CD4-positive, CD25-positive, alpha-beta regulatory T cell (primary cell): ENCODE measurements at regions not wholly inside any gene's neighbourhood (a gene's known extent, or its start where the extent isn't known, plus 50 kb on each side); places are given as distances from the start of the nearest gene placed in this dataset.

Experiments
- ATAC-seq, 2 donors: fragments of 150-1000 bp; cut with Tn5 transposase; one replicate each; pipeline ENCODE4 v1.10.0; 2021; ENCODE audit warnings: low read depth in 2 of 2, moderate number of reproducible peaks in 2 of 2, moderate library complexity in 1 of 2
- DNase-seq, 3 donors: peaks; one replicate each; pipeline versions ENCODE4 v3.0.0 to v3.0.0-alpha.2; 2012 to 2022; ENCODE audit warnings: mixed read lengths in 1 of 3
- H3K27ac ChIP-seq: one replicate; pipeline ENCODE4 v1.7.0; 2013; ENCODE audit warnings: mild to moderate bottlenecking, low read length; ENCODE audit not compliant: insufficient read depth, poor library complexity, severe bottlenecking
- H3K27me3 ChIP-seq: one replicate; pipeline ENCODE4 v1.7.0; 2013; ENCODE audit warnings: low read length; ENCODE audit not compliant: control insufficient read depth, insufficient read depth
- H3K36me3 ChIP-seq: one replicate; pipeline ENCODE4 v1.7.0; 2013; ENCODE audit warnings: mild to moderate bottlenecking, low read length, moderate library complexity; ENCODE audit not compliant: control insufficient read depth, insufficient read depth
- H3K4me1 ChIP-seq: 2 replicates; pipeline ENCODE4 v1.7.0; 2013; ENCODE audit warnings: mild to moderate bottlenecking, low read length; ENCODE audit not compliant: insufficient read depth, control insufficient read depth, poor library complexity, severe bottlenecking
- H3K4me3 ChIP-seq: one replicate; pipeline ENCODE4 v1.7.0; 2013; ENCODE audit warnings: low read depth, mild to moderate bottlenecking, low read length, moderate library complexity
- H3K9me3 ChIP-seq, 2 experiments: 1 replicate in 1 of 2; 2 replicates in 1 of 2; pipeline ENCODE4 v1.7.0; 2013; ENCODE audit warnings: low read length in 2 of 2, mild to moderate bottlenecking in 1 of 2, moderate library complexity in 1 of 2; ENCODE audit not compliant: control insufficient read depth in 2 of 2
- H3K27ac Mint-ChIP-seq, 3 donors: one replicate each; pipeline ENCODE4 v1.8.0; 2020 to 2022; ENCODE audit warnings: mild to moderate bottlenecking in 3 of 3, mixed read lengths in 3 of 3, moderate library complexity in 2 of 3
- H3K27me3 Mint-ChIP-seq: one replicate; pipeline ENCODE4 v1.8.0; 2022; ENCODE audit warnings: mild to moderate bottlenecking, mixed read lengths
- H3K36me3 Mint-ChIP-seq: one replicate; pipeline ENCODE4 v1.8.0; 2020; ENCODE audit warnings: mixed read lengths
- H3K4me1 Mint-ChIP-seq, 4 donors: one replicate each; pipeline ENCODE4 v1.8.0; 2020 to 2022; ENCODE audit warnings: mixed read lengths in 4 of 4, mild to moderate bottlenecking in 1 of 4
- H3K4me3 Mint-ChIP-seq, 4 donors: one replicate each; pipeline ENCODE4 v1.8.0; 2020 to 2022; ENCODE audit warnings: mild to moderate bottlenecking in 4 of 4, mixed read lengths in 4 of 4, moderate library complexity in 3 of 4
- H3K9me3 Mint-ChIP-seq, 7 donors: one replicate each; pipeline ENCODE4 v1.8.0; 2020 to 2022; ENCODE audit warnings: mixed read lengths in 7 of 7, mild to moderate bottlenecking in 3 of 7, moderate library complexity in 2 of 7

- Histone ChIP-seq H3K4me3 (no peak overlapping the region), H3K36me3 (no peaks in the 10 kb centered on the region), H3K27me3 (no peaks in the 10 kb centered on the region), H3K27ac (no peak overlapping the region), H3K4me1 (no peaks in the 10 kb centered on the region), H3K9me3 (no peaks in the 10 kb centered on the region)
- no peaks in the 10 kb centered on the region for H3K36me3 Mint-ChIP-seq
- ATAC-seq, result no peak
- no peak overlapping the region for H3K27ac Mint-ChIP-seq
- DNase-seq, result no peak
- H3K4me1 Mint-ChIP-seq, result no peaks in the 10 kb centered on the region
- H3K27me3 Mint-ChIP-seq, result no peaks in the 10 kb centered on the region
- H3K9me3 Mint-ChIP-seq, result no peaks in the 10 kb centered on the region
- no peak overlapping the region for H3K4me3 Mint-ChIP-seq
Measured at GRCh38 chr13:53238261-53238660, 209.6 kb downstream of the OLFM4 start.

- no peaks in the 10 kb centered on the region for H3K36me3 ChIP-seq
- no peaks in the 10 kb centered on the region for H3K4me1 Mint-ChIP-seq
- no peaks in the 10 kb centered on the region for H3K9me3 ChIP-seq
- H3K27ac Mint-ChIP-seq, result no peak overlapping the region
- H3K36me3 Mint-ChIP-seq, result no peaks in the 10 kb centered on the region
- H3K27ac ChIP-seq, result no peak overlapping the region
- no peak for ATAC-seq
- H3K9me3 Mint-ChIP-seq, result no peaks in the 10 kb centered on the region
- no peak overlapping the region for H3K4me3 Mint-ChIP-seq
- DNase-seq, result no peak
- H3K4me1 ChIP-seq, result no peaks in the 10 kb centered on the region
- H3K27me3 Mint-ChIP-seq, result no peaks in the 10 kb centered on the region
- H3K27me3 ChIP-seq, result no peaks in the 10 kb centered on the region
- H3K4me3 ChIP-seq, result no peak overlapping the region
Measured at GRCh38 chr13:53240401-53241025, 211.9 kb downstream of the OLFM4 start.

DNA sequence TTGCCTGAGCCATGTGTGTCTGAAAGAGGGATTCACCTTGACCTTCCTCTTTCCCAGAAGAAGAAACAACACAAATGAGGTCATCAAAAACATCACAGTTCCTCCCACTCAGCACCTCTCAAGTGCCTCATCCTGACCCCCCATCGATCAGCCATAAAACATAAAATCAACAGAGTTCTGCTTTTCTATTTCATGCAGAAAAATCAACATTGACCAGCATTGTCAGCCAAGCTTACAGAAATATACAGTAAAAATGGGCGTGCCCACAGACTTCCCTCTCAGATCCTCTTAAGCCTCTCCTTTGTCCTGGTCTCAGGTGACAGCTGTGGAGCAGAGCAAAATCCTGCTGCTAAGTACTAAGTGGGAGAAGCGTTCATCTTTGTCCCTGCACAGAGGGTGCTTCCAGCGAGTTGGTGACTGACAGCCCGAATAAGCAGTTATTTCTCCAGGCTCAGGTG lies 213.3 kb downstream of the OLFM4 start:
- H3K27ac Mint-ChIP-seq, result no peak overlapping the region
- H3K27ac ChIP-seq, result no peak overlapping the region
- no peaks in the 10 kb centered on the region for H3K27me3 ChIP-seq
- H3K9me3 Mint-ChIP-seq, result no peaks in the 10 kb centered on the region
- no peak overlapping the region for H3K4me3 ChIP-seq
- H3K27me3 Mint-ChIP-seq, result no peaks in the 10 kb centered on the region
- ATAC-seq (no peak), DNase-seq (no peak)
- no peak overlapping the region for H3K4me3 Mint-ChIP-seq
- H3K36me3 ChIP-seq, result no peaks in the 10 kb centered on the region
- no peaks in the 10 kb centered on the region for H3K4me1 Mint-ChIP-seq
- no peaks in the 10 kb centered on the region for H3K4me1 ChIP-seq
- H3K9me3 ChIP-seq, result no peaks in the 10 kb centered on the region
- no peaks in the 10 kb centered on the region for H3K36me3 Mint-ChIP-seq

DNA sequence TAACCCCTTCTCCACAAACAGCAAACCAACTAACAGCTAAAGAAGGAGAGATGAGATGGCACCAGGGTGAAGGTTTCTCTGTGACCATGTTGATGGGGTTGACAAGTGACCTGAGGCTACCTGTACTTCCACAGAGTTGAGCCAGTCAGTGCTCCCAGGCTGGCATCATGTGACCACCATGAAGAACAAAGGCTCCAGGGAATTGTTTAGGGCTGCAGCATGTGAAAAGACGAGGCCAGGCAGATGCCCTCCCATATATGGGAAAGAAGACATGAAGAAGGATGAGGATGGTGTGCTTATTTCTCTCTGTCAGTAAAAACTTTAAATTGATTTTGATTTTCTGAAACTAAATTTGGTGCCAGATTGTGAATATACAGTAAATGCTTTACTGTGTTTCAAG lies 220.6 kb downstream of the OLFM4 start:
- no peaks in the 10 kb centered on the region for H3K36me3 ChIP-seq
- Mint-ChIP-seq H3K27me3 (no peaks in the 10 kb centered on the region), H3K36me3 (no peaks in the 10 kb centered on the region), H3K4me3 (no peak overlapping the region), H3K9me3 (peaks cover 0 to 1% (median 0%) of the 10 kb centered on the region in 7 donors), H3K27ac (no peak overlapping the region), H3K4me1 (peaks cover 0 to 4% (median 0%) of the 10 kb centered on the region in 4 donors)
- DNase-seq, result no peak
- H3K4me3 ChIP-seq, result no peak overlapping the region
- no peak overlapping the region for H3K27ac ChIP-seq
- no peak for ATAC-seq
- no peaks in the 10 kb centered on the region for H3K4me1 ChIP-seq
- H3K9me3 ChIP-seq, result no peaks in the 10 kb centered on the region
- no peaks in the 10 kb centered on the region for H3K27me3 ChIP-seq

- no peaks in the 10 kb centered on the region for H3K9me3 ChIP-seq
- H3K27me3 ChIP-seq, result no peaks in the 10 kb centered on the region
- no peaks in the 10 kb centered on the region for H3K27me3 Mint-ChIP-seq
- H3K36me3 Mint-ChIP-seq, result no peaks in the 10 kb centered on the region
- peaks cover 0 to 4% (median 0%) of the 10 kb centered on the region in 4 donors for H3K4me1 Mint-ChIP-seq
- H3K27ac Mint-ChIP-seq, result no peak overlapping the region
- H3K9me3 Mint-ChIP-seq, result peaks cover 0 to 1% (median 0%) of the 10 kb centered on the region in 7 donors
- no peaks in the 10 kb centered on the region for H3K36me3 ChIP-seq
- DNase-seq (peak in 2 of 3 donors; percentile 21 to 63), ATAC-seq (no peak)
- H3K4me1 ChIP-seq, result no peaks in the 10 kb centered on the region
- no peak overlapping the region for H3K4me3 Mint-ChIP-seq
- H3K4me3 ChIP-seq, result no peak overlapping the region
- H3K27ac ChIP-seq, result no peak overlapping the region
Measured at GRCh38 chr13:53250272-53250875, 221.8 kb downstream of the OLFM4 start.

DNA sequence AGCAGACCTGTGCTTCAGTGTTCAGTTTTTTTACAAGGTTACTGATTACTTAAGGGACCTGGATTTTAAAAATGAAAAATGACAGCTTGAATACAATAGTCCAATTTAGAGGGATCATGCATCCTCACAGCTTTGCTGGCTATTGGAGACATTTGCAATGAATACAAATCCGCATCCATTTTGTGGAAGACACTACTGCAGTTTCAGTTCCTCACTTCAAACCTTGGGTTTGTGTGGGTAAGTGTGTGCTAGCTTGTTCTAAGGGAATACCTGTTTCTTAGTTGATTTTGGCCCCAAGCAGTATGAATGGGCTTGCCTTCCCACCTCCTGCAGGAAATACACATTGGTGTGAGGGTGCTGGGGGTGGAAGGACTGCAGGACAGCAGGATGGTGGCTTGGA lies 222.4 kb downstream of the OLFM4 start:
- DNase-seq, result no peak
- Histone ChIP-seq H3K36me3 (no peaks in the 10 kb centered on the region), H3K27me3 (no peaks in the 10 kb centered on the region), H3K4me1 (no peaks in the 10 kb centered on the region), H3K27ac (no peak overlapping the region), H3K9me3 (no peaks in the 10 kb centered on the region), H3K4me3 (no peak overlapping the region)
- H3K4me1 Mint-ChIP-seq, result peaks cover 0 to 4% (median 0%) of the 10 kb centered on the region in 4 donors
- H3K36me3 Mint-ChIP-seq, result no peaks in the 10 kb centered on the region
- peaks cover 0 to 1% (median 0%) of the 10 kb centered on the region in 7 donors for H3K9me3 Mint-ChIP-seq
- no peak overlapping the region for H3K4me3 Mint-ChIP-seq
- no peaks in the 10 kb centered on the region for H3K27me3 Mint-ChIP-seq
- no peak for ATAC-seq
- no peak overlapping the region for H3K27ac Mint-ChIP-seq

GRCh38 chr13:53254500-53254899 lies 225.9 kb downstream of the OLFM4 start:
- H3K4me3 Mint-ChIP-seq, result no peak overlapping the region

DNA sequence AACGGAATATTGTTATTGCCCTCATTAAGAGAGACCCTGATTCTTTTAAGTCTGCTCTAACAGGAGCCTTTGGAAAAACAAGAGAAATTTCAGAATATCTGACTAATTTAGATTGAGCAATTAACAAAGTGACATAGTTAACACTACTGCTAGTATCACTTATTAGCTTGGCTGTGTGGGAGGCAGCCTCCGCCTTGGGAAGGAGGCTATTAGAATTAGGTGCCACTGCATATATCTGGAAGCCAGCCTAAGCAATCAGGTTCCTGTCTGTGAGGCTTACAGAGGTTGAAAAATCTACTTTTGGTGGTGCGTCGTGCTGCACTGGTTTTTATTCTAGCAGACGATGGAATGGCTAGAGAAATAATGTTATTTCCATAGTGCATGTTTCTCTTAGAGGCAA lies 227.2 kb downstream of the OLFM4 start:
- Mint-ChIP-seq H3K4me3 (no peak overlapping the region), H3K9me3 (peaks cover 0 to 3% (median 0%) of the 10 kb centered on the region in 7 donors), H3K27me3 (no peaks in the 10 kb centered on the region), H3K27ac (no peak overlapping the region), H3K4me1 (no peaks in the 10 kb centered on the region), H3K36me3 (no peaks in the 10 kb centered on the region)
- Histone ChIP-seq H3K9me3 (no peaks in the 10 kb centered on the region), H3K4me1 (no peaks in the 10 kb centered on the region), H3K27ac (no peak overlapping the region), H3K36me3 (no peaks in the 10 kb centered on the region), H3K27me3 (no peaks in the 10 kb centered on the region), H3K4me3 (no peak overlapping the region)
- no peak for DNase-seq
- ATAC-seq, result no peak

More at GRCh38 chr13:53254500-53254899, 225.9 kb downstream of the OLFM4 start:
- Mint-ChIP-seq H3K27ac (no peak overlapping the region), H3K27me3 (no peaks in the 10 kb centered on the region), H3K4me1 (peaks cover 0 to 4% (median 0%) of the 10 kb centered on the region in 4 donors), H3K36me3 (no peaks in the 10 kb centered on the region), H3K9me3 (peaks cover 0 to 2% (median 0%) of the 10 kb centered on the region in 7 donors)
- Histone ChIP-seq H3K9me3 (no peaks in the 10 kb centered on the region), H3K4me3 (no peak overlapping the region), H3K36me3 (no peaks in the 10 kb centered on the region), H3K4me1 (no peaks in the 10 kb centered on the region), H3K27ac (no peak overlapping the region), H3K27me3 (no peaks in the 10 kb centered on the region)
- ATAC-seq (no peak), DNase-seq (peak in 1 of 3 donors; percentile 2)
